ENCODE measurements at regions not wholly inside any gene's neighbourhood (a gene's known extent, or its start where the extent isn't known, plus 50 kb on each side); places are given as distances from the start of the nearest gene placed in this dataset.

DNA sequence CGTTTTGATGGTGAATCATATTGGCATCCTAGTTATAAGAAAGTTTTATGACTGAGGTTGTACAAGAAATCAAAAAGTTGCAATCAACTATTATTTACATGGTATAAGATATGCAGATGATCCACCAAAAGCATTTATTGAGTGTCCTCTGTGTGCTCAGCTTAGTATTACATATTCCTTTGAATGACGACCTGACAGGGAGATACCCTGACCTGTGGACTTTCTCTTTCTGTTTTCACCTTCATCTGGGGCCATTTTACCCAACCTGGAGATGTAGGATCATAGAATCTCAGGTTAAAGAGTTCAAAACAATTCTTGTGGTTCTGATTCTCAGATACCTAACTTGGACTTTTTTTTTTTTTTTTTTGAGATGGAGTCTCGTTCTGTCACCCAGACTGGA is 269.1 kb upstream of the SORCS1 start:
- TF ChIP-seq CTCF (IDR thresholded peaks at IDR 0.05) (no peak), EZH2 (IDR thresholded peaks at IDR 0.05; ENCODE audit: borderline replicate concordance, insufficient read depth, low read depth, low read length, poor library complexity, severe bottlenecking) (no peak)

Data from B cell (primary cell).